ENCODE measurements at regions not wholly inside any gene's neighbourhood (a gene's known extent, or its start where the extent isn't known, plus 50 kb on each side); places are given as distances from the start of the nearest gene placed in this dataset.

DNA sequence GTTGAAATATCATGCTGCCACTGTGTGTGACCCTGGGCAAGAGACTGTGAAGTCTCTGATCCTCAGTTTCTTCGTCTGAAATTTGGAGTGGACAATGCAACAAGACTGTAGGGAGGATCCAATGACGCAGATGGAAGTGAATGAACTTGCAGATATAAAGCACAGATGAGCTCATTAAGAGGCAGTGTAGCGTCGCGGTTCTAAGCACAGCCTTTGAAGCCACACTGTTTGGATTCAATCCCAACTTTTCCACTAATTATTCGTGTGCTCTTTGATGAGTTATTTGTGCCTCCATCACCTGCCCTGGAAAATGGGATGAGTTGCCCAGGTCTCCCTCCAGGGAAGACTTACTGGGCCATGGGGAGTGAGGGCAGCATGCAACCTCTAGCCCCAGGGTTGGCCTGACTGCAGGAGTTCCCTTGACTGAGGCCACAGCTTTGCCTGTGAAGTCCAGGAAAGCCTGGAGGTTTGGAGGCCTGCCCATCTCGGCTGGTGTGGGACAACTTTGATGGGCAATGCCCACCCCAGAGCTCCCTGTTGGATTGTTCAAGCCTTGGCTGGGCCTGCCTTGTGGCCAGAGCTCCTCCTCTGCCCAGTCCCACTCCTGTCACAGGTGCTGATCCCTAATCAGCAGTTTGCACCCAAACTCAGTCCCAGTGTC is 266.0 kb upstream of the B3GAT1 start:
- Mint-ChIP-seq H3K36me3 (ENCODE audit: low read depth) (no peaks in the 10 kb centered on the region), H3K9me3 (no peaks in the 10 kb centered on the region), H3K4me1 (no peaks in the 10 kb centered on the region), H3K27ac (no peak overlapping the region), H3K27me3 (peaks cover 3% of the 10 kb centered on the region), H3K4me3 (no peak overlapping the region)
- intact Hi-C loops (cut with micrococcal nuclease) = no loop called here
- ChIA-PET CTCF (no interaction called here), POLR2A (no interaction called here)
- no peak for ATAC-seq (ENCODE audit: low read depth)
- no peak for DNase-seq
- TF ChIP-seq, protein P1, sequence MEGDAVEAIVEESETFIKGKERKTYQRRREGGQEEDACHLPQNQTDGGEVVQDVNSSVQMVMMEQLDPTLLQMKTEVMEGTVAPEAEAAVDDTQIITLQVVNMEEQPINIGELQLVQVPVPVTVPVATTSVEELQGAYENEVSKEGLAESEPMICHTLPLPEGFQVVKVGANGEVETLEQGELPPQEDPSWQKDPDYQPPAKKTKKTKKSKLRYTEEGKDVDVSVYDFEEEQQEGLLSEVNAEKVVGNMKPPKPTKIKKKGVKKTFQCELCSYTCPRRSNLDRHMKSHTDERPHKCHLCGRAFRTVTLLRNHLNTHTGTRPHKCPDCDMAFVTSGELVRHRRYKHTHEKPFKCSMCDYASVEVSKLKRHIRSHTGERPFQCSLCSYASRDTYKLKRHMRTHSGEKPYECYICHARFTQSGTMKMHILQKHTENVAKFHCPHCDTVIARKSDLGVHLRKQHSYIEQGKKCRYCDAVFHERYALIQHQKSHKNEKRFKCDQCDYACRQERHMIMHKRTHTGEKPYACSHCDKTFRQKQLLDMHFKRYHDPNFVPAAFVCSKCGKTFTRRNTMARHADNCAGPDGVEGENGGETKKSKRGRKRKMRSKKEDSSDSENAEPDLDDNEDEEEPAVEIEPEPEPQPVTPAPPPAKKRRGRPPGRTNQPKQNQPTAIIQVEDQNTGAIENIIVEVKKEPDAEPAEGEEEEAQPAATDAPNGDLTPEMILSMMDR (IDR thresholded peaks at IDR 0.05) = no peak

DNA sequence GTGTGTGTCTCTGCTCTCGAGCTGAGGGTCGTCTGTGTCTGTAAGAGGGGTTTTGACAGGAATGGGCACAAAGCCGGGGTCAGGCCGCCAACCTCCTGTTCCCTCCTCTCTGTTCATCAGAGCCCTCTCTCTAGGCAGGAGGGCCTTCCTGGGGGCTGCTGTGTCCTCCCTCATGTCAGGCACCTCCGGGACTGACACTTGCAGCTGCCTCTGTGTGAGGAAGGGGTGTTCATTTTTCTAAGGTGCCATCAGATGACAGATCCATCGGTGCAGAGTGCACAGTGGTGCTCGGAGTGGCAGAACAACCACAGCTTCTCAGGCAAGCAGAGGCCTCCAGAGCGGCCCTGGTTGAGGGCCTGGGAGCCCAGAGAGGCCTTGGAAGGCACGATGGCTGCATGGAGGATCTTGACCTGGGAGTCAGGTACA is 265.4 kb upstream of the B3GAT1 start:
- Mint-ChIP-seq H3K27me3 (peaks cover 3% of the 10 kb centered on the region), H3K27ac (no peak overlapping the region), H3K4me3 (no peak overlapping the region), H3K9me3 (no peaks in the 10 kb centered on the region), H3K4me1 (no peaks in the 10 kb centered on the region), H3K36me3 (ENCODE audit: low read depth) (no peaks in the 10 kb centered on the region)
- TF ChIP-seq, protein P1 (IDR thresholded peaks at IDR 0.05) = no peak
- ChIA-PET CTCF (no interaction called here), POLR2A (no interaction called here)
- intact Hi-C loops (cut with micrococcal nuclease) = no loop called here
- ATAC-seq (ENCODE audit: low read depth) = no peak
- no peak for DNase-seq

DNA sequence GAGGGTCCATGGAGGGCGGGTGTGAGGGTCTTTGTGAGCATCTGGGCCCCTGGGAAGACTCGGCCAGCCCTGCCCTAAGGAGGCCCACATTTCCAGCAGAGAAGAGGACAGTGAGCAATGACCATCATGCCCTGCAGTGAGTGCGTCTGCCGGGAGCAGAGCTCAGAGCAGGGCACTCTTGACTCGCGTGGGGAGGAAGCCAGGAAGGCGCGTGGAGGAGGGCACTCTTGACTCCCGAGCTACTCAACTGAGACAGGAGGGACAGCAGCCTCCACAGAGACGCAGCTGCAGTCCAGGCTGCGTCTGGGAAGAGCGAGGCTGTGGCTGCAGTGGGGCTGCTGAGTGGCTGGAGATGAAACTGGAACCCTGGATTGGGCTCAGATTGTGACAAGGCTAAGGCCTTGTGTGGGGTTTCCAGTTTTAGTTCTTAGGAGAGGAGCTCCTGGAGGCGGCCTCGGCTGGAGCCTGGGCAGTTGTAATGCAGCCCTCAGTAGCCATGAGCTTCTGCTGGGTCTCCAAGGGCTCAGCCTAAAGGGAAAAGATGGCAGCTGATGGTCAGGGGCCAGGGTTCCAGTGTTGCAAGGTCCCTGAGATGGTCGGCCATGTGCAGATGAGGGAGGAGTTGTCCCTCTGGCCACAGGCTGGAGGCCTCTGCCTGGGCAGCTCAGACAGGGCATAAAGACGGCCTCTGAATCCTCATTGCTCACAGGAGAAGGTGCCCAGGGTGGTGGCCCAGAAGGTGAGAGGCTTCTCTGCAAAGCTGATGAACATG is 264.7 kb upstream of the B3GAT1 start:
- POLR2A ChIA-PET = no interaction called here
- no peak for DNase-seq
- intact Hi-C loops (cut with micrococcal nuclease) = no loop called here
- ATAC-seq (ENCODE audit: low read depth) = no peak
- Mint-ChIP-seq H3K4me1 (no peaks in the 10 kb centered on the region), H3K27ac (no peak overlapping the region), H3K9me3 (no peaks in the 10 kb centered on the region), H3K27me3 (peaks cover 3% of the 10 kb centered on the region), H3K4me3 (no peak overlapping the region), H3K36me3 (ENCODE audit: low read depth) (no peaks in the 10 kb centered on the region)
- TF ChIP-seq, protein P1 (IDR thresholded peaks at IDR 0.05) = no peak
- CTCF ChIA-PET = no interaction called here

DNA sequence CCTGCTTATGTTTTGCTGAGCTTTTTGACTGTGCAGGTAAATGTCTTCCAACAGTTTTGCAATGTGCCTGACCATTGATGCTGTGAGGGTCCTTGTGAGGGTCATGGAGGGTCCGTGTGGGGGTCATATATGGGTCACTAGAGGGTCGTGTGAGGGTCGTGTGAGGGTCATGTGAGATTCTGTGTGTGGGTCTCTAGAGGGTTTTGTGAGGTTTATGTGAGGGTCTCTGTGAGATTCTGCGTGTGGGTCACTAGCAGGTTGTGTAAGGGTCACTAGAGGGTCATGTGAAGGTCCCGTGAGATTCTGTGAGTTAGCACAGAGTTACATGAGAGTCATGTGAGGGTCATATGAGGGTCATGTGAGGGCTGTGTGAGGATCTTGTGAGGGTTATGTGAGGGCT is 263.9 kb upstream of the B3GAT1 start:
- no peak overlapping the region for H3K27ac Mint-ChIP-seq
- no peaks in the 10 kb centered on the region for H3K4me1 Mint-ChIP-seq
- intact Hi-C loops (cut with micrococcal nuclease) = no loop called here
- CTCF ChIA-PET = no interaction called here
- TF ChIP-seq, protein P1 (IDR thresholded peaks at IDR 0.05) = no peak
- DNase-seq (no peak), ATAC-seq (ENCODE audit: low read depth) (no peak)
- H3K4me3 Mint-ChIP-seq = no peak overlapping the region
- POLR2A ChIA-PET = no interaction called here
- no peaks in the 10 kb centered on the region for H3K9me3 Mint-ChIP-seq
- H3K36me3 Mint-ChIP-seq (ENCODE audit: low read depth) = no peaks in the 10 kb centered on the region
- peaks cover 3% of the 10 kb centered on the region for H3K27me3 Mint-ChIP-seq

DNA sequence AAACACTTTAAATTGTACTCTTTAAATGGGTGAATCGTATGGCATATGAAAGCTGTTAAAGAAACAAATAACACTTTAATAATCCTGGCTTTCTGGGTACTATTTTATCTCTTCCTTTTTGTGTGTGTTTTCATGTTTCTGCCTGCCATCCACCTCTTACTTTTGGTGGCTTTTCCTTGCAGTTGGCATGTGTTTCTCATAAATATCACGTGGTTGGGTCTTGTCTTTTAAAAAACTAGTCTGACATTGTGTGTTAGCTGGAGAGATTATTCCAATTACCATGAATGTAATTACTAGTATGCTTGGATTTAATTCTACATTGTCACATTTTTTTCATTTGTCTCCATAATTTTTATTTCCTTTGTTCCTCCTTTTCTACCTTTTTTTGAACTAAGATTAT is 262.9 kb upstream of the B3GAT1 start:
- intact Hi-C loops (cut with micrococcal nuclease) = no loop called here
- Mint-ChIP-seq H3K27me3 (peaks cover 3% of the 10 kb centered on the region), H3K4me1 (no peaks in the 10 kb centered on the region), H3K4me3 (no peak overlapping the region), H3K27ac (no peak overlapping the region), H3K36me3 (ENCODE audit: low read depth) (no peaks in the 10 kb centered on the region), H3K9me3 (no peaks in the 10 kb centered on the region)
- ChIA-PET POLR2A (no interaction called here), CTCF (no interaction called here)
- DNase-seq (no peak), ATAC-seq (ENCODE audit: low read depth) (no peak)
- TF ChIP-seq, protein P1 (IDR thresholded peaks at IDR 0.05) = no peak
